ENCODE measurements at regions not wholly inside any gene's neighbourhood (a gene's known extent, or its start where the extent isn't known, plus 50 kb on each side); places are given as distances from the start of the nearest gene placed in this dataset.

GRCh38 chr6:80771941-80772340 is 665.5 kb downstream of the BCKDHB start:
- no peak for TF ChIP-seq YY1 (IDR thresholded peaks at IDR 0.05; ENCODE audit: low read depth)
- TF ChIP-seq EP300 (IDR thresholded peaks at IDR 0.05; ENCODE audit: borderline replicate concordance in 1 of 2, low read depth in 1 of 2, low read length in 1 of 2) = no peak
- no peak for TF ChIP-seq FOSL2 (IDR thresholded peaks at IDR 0.05; ENCODE audit: borderline replicate concordance, low read depth)
- TF ChIP-seq SMC3 (IDR thresholded peaks at IDR 0.05; ENCODE audit: low read depth, low read length) = no peak
- TF ChIP-seq RCOR1 (IDR thresholded peaks at IDR 0.05; ENCODE audit: low read length) = no peak
- no peak for TF ChIP-seq CTCF (IDR thresholded peaks at IDR 0.05)
